ENCODE measurements at regions not wholly inside any gene's neighbourhood (a gene's known extent, or its start where the extent isn't known, plus 50 kb on each side); places are given as distances from the start of the nearest gene placed in this dataset.
A peak's percentile ranks its signal among the peaks of the same experiment; 100 is the strongest.

DNA sequence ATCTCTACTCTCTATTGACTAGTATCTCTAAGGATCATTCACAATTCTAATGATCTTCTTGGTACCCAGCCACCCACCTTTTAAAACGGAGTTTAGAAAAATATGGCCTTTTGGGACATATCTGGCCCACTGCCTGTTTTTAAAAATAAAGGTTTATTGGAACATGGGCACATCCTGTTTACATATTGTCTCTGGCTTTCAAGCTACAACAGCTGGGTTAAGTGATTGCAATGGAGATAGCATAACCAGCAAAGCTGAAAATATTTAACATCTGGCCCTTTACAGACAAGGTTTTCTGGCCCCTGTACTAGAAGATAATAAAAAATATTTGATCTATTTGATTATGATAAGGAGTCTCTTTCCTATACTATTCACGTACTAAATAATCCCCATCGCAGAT, 232.4 kb upstream of the RHOBTB1 start:
- Histone ChIP-seq H3K36me3 (replicated peaks; ENCODE audit: control insufficient read depth, insufficient read depth, low read length) (no peaks in the 10 kb centered on the region), H3K27me3 (ENCODE audit: control insufficient read depth, insufficient read depth, low read length) (no peaks in the 10 kb centered on the region), H3K4me3 (ENCODE audit: insufficient read depth, low read depth, low read length) (no peak overlapping the region)
- DNase-seq, result no peak

DNA sequence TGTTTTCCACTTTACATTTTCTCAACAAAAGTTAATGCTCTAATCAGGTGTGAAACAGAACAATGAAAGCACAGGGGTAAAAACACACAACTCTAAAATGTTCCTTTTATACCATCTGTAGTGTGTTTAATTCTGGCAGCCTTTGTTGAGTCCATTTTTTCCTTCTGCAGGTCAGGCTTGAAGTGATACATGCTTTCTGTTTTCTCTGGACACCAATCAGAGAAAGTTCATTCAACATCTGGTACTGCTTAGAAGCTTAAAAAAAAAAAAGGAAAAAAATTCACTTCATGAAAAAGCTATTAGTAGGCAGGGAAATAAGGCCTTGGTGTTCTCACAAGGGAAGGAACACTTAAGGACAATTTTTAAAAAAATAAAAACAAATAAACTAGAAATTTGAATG, 231.3 kb upstream of the RHOBTB1 start:
- Histone ChIP-seq H3K36me3 (replicated peaks; ENCODE audit: control insufficient read depth, insufficient read depth, low read length) (no peaks in the 10 kb centered on the region), H3K4me3 (ENCODE audit: insufficient read depth, low read depth, low read length) (no peak overlapping the region), H3K27me3 (ENCODE audit: control insufficient read depth, insufficient read depth, low read length) (no peaks in the 10 kb centered on the region)
- no peak for DNase-seq

DNA sequence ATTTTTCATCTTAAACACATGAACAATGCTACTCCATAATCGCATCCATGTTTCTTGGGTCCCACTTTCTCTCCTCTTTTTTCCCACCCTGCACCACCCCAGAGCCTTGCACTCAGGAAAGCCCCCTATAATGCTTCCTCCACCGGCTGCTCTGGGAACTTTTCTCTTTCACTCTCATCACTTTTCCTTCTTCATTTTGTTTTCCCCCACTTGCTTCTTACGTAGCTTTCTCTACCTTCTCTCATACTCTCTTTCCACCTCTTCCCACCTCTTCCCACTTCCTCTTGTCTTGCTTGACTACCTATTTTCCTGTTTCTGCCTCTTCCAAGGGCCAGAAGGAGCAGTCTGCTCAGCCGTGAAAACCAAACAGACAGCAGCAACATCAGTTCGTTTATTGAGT, 229.5 kb upstream of the RHOBTB1 start:
- no peak for DNase-seq
- no peaks in the 10 kb centered on the region for H3K36me3 ChIP-seq (replicated peaks; ENCODE audit: control insufficient read depth, insufficient read depth, low read length)
- no peaks in the 10 kb centered on the region for H3K27me3 ChIP-seq (ENCODE audit: control insufficient read depth, insufficient read depth, low read length)
- no peak overlapping the region for H3K4me3 ChIP-seq (ENCODE audit: insufficient read depth, low read depth, low read length)

DNA sequence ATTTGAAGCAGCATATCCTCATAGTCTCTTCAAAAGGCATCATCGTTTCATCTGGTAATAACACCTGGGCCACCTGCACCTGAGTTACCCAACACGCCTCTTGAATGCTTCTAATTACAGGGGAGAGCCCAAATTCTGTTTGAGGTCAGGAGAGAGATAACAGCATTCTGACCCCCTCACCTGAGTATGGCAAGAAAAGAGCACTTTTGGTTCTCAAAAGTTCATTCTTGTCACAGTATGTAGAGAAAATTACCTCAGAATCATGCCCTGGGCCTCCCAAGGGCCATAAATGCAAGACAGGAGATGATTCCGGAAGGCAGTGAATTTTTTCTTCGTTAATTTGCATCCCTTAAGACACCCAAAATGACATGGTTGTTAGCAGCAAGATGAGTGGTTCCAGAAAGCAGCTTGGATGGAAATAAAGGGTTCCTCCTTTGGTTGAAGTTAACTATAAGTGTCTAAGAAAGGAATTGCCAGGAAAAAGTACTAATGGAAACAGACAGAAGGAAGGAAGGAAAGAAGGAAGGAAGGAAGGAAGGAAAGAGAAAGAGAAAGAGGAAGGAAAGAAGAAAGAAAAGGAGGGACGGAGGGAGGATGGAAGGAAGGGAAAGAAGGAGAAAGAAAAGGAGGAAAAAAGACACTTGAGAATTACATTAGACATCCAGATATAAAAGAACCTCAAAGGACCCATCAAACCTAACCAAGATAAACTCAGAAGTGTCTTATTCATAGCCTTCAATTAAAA, 228.4 kb upstream of the RHOBTB1 start:
- no peaks in the 10 kb centered on the region for H3K36me3 ChIP-seq (replicated peaks; ENCODE audit: control insufficient read depth, insufficient read depth, low read length)
- no peak for DNase-seq
- H3K27me3 ChIP-seq (ENCODE audit: control insufficient read depth, insufficient read depth, low read length), result no peaks in the 10 kb centered on the region
- H3K4me3 ChIP-seq (ENCODE audit: insufficient read depth, low read depth, low read length), result no peak overlapping the region

DNA sequence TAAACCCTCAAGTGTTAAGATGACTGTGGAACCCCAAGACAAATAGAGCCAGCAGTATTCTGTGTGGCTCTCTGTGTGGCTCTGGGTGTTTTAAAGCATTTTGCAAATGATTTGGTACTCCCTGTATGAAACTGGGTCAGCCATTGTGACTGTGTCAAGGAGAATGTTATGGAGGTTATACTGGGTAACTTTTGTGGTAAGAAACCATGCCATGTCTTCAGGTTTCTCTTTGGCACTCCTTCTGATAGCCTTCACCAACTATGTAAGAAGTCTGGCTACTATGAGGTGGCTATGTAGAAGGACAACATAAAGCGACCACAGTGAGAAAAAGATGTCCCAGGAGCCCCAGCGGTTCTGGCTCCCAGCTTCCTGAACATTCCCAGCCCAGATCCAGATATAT, 226.6 kb upstream of the RHOBTB1 start:
- Histone ChIP-seq H3K27me3 (ENCODE audit: control insufficient read depth, insufficient read depth, low read length) (no peaks in the 10 kb centered on the region), H3K4me3 (ENCODE audit: insufficient read depth, low read depth, low read length) (no peak overlapping the region), H3K36me3 (replicated peaks; ENCODE audit: control insufficient read depth, insufficient read depth, low read length) (no peaks in the 10 kb centered on the region)
- DNase-seq, result no peak

DNA sequence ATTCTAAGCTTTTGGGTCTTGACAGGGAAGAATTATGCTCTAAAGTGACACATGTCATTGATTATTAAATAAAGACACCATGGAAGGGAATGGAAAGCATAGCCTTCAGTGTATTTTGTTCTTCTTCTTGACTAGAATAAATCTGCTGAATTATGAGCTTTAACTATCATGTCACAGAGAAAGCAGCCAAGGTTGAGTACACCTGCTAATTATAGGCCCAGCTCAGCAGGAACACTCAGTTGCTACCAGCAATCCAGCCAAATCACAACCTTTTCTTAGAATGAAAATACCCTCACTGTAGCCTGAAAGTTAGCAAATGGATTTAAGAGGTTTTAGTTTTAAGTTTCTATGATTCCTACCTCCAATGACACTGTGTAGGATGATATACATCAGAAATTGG, 225.3 kb upstream of the RHOBTB1 start:
- DNase-seq, result no peak
- H3K4me3 ChIP-seq (ENCODE audit: insufficient read depth, low read depth, low read length), result no peak overlapping the region
- H3K36me3 ChIP-seq (replicated peaks; ENCODE audit: control insufficient read depth, insufficient read depth, low read length), result no peaks in the 10 kb centered on the region
- H3K27me3 ChIP-seq (ENCODE audit: control insufficient read depth, insufficient read depth, low read length), result no peaks in the 10 kb centered on the region

DNA sequence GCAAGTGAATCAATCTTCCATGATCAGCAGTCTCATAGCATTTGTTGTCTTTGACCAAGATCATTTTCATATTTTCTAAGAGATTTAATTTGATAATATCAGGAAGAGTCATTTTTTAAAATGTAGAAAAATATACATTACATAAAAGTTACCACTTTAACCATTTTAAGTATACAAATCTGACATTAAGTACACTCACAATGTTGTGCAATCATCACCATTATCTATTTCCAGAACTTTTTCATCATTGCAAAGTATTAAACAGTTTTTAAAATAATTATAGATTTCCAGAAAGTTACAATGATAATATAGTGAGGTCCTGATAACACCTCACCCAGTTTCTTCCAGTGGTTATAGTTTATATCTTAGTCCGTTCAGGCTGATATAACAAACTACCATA, 222.5 kb upstream of the RHOBTB1 start:
- DNase-seq, result no peak
- Histone ChIP-seq H3K27me3 (ENCODE audit: control insufficient read depth, insufficient read depth, low read length) (no peaks in the 10 kb centered on the region), H3K4me3 (ENCODE audit: insufficient read depth, low read depth, low read length) (no peak overlapping the region), H3K36me3 (replicated peaks; ENCODE audit: control insufficient read depth, insufficient read depth, low read length) (no peaks in the 10 kb centered on the region)

DNA sequence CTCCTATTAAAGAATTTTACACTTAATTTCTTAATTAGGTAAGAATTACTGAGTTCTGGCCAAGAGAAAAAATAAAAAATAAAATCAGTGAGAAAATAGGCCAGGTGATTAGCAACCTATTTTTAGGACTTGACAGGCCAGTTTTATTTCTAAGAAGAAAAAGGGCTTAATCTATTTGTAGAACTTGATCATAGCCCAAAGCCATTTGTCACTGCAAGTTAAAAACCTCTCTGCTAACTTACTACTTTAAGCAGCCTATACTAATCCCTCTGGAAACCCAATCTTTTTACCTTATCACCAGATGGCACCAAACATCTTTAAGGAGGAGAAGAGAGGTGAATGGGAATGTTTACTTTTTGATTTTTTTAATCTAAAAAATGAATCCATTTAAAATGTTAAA, 222.1 kb upstream of the RHOBTB1 start:
- Histone ChIP-seq H3K4me3 (ENCODE audit: insufficient read depth, low read depth, low read length) (no peak overlapping the region), H3K36me3 (replicated peaks; ENCODE audit: control insufficient read depth, insufficient read depth, low read length) (no peaks in the 10 kb centered on the region), H3K27me3 (ENCODE audit: control insufficient read depth, insufficient read depth, low read length) (no peaks in the 10 kb centered on the region)
- no peak for DNase-seq

DNA sequence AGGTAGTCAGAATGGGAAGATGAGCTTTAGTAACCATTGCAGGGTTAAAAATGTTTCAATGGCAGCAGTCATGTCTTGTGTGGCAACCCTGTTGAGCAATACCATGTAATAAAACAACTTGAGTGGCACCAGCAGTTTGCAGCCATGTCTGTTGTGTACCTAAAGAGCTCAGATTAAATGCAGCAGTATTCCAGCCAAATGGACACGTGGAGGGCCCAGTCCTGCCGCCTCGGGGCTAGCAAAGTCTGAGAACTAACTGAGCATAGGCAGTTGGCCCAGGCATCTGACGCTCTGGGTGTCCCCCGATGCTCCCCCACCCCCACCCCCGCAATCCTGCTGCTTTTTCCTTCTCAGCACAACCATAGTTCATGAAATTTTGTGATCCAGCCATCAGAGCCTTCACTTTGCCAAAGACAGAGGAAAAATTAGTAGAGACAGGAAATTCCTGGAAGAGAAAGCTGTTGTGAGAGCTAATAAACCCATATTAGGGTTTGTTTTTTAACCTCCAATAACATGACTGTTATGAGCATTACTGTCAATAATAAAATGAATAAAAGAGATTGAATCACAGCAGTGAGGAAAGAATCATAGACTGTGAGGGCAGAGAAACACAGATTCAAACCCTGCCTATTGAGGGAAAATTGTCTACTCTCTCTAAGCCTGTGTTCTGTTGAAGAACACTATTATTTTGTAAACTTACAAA, 220.6 kb upstream of the RHOBTB1 start:
- H3K36me3 ChIP-seq (replicated peaks; ENCODE audit: control insufficient read depth, insufficient read depth, low read length), result no peaks in the 10 kb centered on the region
- H3K4me3 ChIP-seq (ENCODE audit: insufficient read depth, low read depth, low read length), result no peak overlapping the region
- no peaks in the 10 kb centered on the region for H3K27me3 ChIP-seq (ENCODE audit: control insufficient read depth, insufficient read depth, low read length)
- DNase-seq, result peak; percentile 10

DNA sequence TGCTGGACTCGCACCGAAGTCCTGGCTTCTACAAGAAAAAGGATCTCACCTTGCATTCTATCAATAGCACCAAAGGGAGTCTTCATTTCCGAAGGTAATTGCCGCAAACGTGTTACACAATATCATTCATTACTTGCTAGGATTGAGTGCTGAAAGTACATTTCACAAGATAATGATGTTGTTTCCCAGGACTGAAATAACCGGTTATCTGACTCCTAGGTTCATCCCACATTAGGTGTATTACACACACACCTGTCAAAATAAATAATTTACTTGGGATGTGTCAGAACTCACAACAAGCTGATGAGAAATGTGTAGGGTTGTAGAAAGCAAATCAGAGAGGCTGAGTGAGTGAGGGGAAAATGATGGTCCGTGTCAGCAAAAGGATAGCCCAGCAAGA, 219.4 kb upstream of the RHOBTB1 start:
- H3K36me3 ChIP-seq (replicated peaks; ENCODE audit: control insufficient read depth, insufficient read depth, low read length), result no peaks in the 10 kb centered on the region
- no peaks in the 10 kb centered on the region for H3K27me3 ChIP-seq (ENCODE audit: control insufficient read depth, insufficient read depth, low read length)
- H3K4me3 ChIP-seq (ENCODE audit: insufficient read depth, low read depth, low read length), result no peak overlapping the region
- DNase-seq, result no peak

DNA sequence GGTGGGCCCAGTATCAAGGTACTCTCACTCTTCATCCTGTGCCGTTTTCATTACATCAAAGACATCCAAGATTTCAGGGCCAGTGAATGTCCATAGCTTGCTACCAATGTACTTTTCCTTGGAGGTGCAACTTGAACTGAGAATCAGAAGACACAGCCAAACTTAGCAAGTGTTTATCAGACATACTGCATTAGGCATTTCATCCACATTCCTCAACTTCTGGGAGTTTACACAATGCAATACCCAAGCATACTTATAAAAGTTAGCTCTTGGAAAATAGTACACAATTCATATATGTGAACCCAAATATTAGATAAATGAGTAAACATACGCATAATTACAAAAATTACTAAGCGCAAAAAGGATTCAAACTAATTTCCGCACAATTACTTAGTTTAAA, 216.3 kb upstream of the RHOBTB1 start:
- H3K36me3 ChIP-seq (replicated peaks; ENCODE audit: control insufficient read depth, insufficient read depth, low read length), result no peaks in the 10 kb centered on the region
- no peak for DNase-seq
- no peak overlapping the region for H3K4me3 ChIP-seq (ENCODE audit: insufficient read depth, low read depth, low read length)
- no peaks in the 10 kb centered on the region for H3K27me3 ChIP-seq (ENCODE audit: control insufficient read depth, insufficient read depth, low read length)

DNA sequence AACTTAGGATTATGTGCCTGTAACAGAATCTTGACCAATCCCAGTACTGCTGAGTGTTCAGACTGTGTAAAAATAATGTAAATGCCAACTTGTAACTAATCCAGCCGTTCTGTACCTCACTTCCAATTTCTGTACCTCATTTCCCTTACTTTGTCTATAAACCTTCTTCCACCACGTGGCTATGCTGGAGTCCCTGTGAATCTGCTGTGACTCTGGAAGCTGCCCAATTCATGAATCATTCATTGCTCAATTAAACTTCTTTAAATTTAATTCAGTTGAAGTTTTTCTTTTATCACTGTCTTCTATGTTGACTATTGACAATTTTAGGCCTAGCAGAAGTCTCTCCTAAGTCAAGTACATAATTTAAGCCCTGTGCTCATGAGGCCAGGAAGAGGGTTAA, 215.3 kb upstream of the RHOBTB1 start:
- Histone ChIP-seq H3K27me3 (ENCODE audit: control insufficient read depth, insufficient read depth, low read length) (no peaks in the 10 kb centered on the region), H3K4me3 (ENCODE audit: insufficient read depth, low read depth, low read length) (no peak overlapping the region), H3K36me3 (replicated peaks; ENCODE audit: control insufficient read depth, insufficient read depth, low read length) (no peaks in the 10 kb centered on the region)
- no peak for DNase-seq

DNA sequence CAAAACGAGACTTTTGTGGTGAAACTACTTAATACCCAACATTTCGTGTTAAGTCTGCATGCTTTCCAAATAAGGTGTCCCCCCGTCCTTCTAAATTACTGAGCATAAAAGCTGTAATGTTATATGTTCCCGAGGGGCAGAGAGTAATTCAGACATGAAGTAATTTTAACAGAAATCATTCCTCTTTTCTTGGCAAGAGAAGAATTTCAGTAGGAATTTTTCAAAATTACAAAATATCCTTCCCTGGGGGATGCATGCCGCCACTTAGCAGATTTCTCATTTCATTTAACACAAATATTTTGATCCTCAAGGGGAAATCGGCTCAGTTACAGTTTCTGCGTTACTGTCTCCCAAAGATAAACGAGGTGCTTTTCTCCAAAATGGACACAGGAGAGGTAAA, 213.2 kb upstream of the RHOBTB1 start:
- DNase-seq, result no peak
- Histone ChIP-seq H3K4me3 (ENCODE audit: insufficient read depth, low read depth, low read length) (no peak overlapping the region), H3K36me3 (replicated peaks; ENCODE audit: control insufficient read depth, insufficient read depth, low read length) (no peaks in the 10 kb centered on the region), H3K27me3 (ENCODE audit: control insufficient read depth, insufficient read depth, low read length) (no peaks in the 10 kb centered on the region)

DNA sequence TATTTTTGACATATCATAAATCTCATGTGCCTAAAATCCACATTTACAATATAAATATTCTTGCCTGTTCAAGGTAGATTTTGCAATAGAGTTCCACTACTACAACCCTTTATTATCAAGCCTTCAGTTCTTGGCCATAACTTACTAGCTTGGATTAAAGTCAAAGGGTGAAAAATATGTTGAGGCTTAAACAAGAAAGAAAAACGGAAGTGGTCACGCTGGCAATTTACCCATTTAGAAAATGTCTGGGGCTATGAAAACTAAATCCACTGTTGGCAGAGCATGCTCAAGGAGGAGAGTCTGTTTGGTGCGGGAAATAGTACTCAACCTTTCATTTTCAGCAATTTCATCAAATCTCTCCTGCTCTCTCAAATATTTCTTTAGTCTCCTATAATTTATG, 209.8 kb upstream of the RHOBTB1 start:
- H3K4me3 ChIP-seq (ENCODE audit: insufficient read depth, low read depth, low read length), result no peak overlapping the region
- no peaks in the 10 kb centered on the region for H3K27me3 ChIP-seq (ENCODE audit: control insufficient read depth, insufficient read depth, low read length)
- no peak for DNase-seq

DNA sequence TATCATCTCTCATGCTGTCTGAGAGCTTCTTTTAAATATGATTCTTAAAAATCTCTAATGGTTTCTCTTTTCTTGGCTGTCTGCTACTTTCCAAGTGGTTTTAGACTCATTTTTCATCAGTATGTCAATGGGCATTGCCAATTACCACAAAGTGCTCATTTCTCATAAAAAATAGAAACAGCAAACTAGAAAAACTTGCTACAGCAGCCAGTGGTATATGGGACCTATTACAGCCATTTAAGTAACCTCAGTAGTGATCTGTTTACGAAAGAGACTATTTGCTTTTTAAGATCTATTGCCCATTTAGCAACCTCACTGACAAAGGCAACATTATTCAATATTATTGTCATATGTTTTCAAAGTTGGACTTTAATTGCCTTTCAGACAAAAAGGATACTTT, 207.1 kb upstream of the RHOBTB1 start:
- Histone ChIP-seq H3K36me3 (replicated peaks; ENCODE audit: control insufficient read depth, insufficient read depth, low read length) (no peaks in the 10 kb centered on the region), H3K27me3 (ENCODE audit: control insufficient read depth, insufficient read depth, low read length) (no peaks in the 10 kb centered on the region), H3K4me3 (ENCODE audit: insufficient read depth, low read depth, low read length) (no peak overlapping the region)
- DNase-seq, result no peak

More for the DNA sequence above, 209.8 kb upstream of the RHOBTB1 start:
- no peaks in the 10 kb centered on the region for H3K36me3 ChIP-seq (replicated peaks; ENCODE audit: control insufficient read depth, insufficient read depth, low read length)

Measured in H7 (cell line).